HG03196 (cell line): ENCODE measurements at regions not wholly inside any gene's neighbourhood (a gene's known extent, or its start where the extent isn't known, plus 50 kb on each side); places are given as distances from the start of the nearest gene placed in this dataset.
A peak's percentile ranks its signal among the peaks of the same experiment; 100 is the strongest.

ENCODE experiments used
- ATAC-seq: cut with Tn5 transposase; IDR thresholded peaks from one replicate; pipeline ENCODE4 v1.9.1; 2021; ENCODE audit not compliant: unreplicated experiment

DNA sequence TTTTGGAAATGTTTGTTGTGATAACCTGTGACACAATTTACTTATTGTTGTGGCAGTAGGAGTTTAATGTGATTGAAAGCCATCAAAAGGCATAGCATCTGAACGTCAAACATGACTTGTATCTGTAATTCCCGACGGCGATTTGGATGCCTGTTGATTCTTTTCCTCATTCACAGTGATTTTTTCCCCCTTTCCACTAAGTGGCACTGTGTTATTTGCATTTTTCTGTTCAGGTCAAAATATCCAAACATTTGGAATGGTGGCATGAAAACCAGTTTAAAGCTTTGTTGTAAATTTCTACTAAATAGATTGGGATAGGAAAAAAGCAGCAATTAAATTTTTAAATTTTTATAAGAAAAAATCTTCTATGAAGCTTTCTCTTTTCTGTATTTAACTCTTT lies 259.9 kb upstream of the KCNH8 start:
- ATAC-seq = no peak

DNA sequence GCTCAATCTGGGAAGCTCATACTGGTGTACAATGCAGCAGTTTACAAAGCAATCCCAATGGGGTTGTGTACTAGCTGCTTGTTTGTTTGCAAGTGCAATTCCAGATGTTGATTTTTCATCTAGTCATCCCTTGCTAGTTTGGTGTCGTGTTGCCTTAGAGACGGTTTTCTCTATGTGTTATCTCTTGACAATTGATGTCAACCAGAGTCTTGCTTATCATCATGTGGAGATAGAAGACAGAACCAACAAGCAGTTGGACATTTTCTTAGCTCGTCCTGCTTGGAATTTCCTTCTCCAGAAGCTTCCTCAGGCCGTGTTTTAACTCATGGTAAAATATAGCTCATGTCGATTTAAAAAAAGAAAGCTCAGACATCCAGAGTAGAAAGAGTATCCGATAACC lies 262.0 kb upstream of the KCNH8 start:
- ATAC-seq = no peak

DNA sequence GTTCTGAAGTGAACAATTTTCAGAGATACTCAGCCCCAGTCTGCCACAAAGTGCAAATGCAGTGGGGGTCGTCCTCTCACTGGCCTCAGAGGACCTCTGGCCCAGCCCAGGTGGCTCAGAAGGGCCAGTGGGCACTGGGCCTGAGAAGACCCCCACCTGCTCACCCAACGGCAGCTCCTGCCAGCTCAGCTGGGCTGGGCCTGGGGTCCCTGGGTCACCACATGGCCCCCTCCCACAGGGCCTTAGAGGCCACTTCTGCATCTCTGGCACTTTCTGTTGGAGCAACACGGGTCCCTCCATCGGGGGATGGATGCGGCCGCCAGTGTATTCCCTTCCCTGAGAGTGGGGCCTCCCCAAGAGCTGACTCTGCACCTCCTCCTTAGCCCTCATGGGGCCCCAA lies 262.7 kb upstream of the KCNH8 start:
- no peak for ATAC-seq

DNA sequence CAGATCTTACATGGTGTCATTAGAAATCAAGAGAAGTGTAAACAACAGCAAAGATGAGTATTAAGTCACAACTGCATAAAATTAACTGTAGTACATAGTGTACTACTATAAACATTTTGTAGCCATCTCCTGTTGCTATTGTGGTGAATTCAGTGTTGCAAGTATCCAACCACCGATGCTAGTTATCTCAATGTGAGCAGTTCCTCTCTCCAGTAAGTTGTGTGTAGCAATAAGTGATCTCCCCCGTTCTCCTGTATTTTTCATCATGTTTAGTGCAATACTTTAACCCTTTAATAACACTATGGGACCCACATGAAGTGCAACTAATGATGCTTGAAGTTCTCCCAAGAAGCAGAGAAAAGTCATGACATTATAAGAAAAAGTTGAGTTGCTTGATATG lies 264.7 kb upstream of the KCNH8 start:
- ATAC-seq = no peak

DNA sequence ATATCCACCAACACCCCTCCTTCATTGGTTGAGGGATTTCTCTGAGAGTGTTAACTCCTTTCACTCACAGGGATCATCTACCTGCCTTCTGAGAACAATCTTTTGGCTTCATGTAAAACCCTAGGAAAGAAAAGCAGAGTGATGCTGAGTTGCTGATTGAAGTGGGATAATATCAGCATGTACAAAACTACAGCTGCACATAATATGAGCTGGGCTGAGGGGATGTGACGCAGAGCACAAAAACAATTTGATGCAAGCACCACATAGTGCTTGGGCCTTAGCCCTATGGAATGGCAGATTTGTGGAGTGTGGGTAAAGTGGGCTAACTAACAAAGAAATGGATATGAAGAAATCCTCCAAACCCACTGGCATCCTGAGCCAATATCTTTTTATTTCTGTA lies 267.6 kb upstream of the KCNH8 start:
- no peak for ATAC-seq

DNA sequence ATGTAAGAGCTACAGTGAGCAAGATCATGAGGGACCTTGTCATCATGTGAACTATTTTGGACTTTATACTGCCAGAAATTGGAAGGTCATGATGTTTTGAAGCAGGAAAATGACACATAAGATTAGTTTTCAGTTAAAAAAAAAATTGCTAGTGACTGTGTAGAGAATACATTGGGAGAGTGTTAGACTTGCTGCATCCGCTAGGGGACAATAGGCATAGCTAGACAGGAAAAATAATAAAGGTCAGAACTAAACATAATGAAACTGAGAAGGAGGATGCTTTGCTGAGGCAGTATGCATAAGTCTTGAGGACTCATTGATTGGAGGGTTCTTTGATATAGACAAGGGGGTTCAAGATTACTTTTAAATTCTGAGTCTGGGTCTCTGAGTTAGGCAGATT lies 275.8 kb upstream of the KCNH8 start:
- ATAC-seq = no peak

DNA sequence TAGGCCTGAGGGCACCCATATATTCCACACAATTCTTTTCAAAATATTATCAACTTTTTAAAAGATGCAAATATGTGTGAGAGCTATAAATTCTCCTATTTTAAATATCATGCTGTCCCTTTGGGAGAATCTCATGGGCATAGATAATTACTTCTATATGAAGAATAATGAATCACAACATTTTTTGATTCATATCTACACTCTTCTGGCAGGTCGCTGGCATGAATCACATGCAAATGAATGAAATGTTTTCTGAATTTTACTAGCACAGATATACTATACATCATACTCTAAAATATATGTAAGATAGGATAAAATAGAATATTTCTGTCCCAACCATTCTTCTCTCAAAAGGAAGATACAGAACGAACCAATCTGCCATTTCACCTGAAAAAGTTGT lies 277.7 kb upstream of the KCNH8 start:
- no peak for ATAC-seq

DNA sequence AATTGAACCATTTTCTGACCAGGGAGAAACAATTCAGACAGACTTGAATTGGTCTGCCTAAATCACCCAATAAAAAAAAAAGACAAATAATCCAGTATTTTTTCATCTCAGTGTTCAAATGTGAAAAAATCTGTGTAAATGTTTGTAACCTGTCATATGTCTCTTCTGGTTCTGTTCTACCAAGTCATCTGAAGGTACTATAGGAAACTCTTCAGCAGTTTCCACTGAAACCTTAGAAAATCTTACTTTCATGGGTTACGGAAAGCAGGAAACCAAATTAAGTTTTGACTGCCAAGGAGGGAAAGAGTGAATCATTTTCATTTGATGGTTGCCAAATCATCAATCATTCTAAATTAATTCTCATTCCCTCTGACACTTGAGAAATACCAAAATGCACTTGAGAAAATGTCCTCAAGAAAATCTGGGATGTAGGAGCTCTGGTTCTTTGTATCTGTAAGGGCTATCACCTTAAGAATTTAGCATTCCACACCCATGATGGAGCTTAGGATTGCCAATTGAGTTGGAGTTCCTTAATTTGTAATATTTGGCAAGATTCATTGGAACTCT lies 278.2 kb upstream of the KCNH8 start:
- ATAC-seq = no peak

DNA sequence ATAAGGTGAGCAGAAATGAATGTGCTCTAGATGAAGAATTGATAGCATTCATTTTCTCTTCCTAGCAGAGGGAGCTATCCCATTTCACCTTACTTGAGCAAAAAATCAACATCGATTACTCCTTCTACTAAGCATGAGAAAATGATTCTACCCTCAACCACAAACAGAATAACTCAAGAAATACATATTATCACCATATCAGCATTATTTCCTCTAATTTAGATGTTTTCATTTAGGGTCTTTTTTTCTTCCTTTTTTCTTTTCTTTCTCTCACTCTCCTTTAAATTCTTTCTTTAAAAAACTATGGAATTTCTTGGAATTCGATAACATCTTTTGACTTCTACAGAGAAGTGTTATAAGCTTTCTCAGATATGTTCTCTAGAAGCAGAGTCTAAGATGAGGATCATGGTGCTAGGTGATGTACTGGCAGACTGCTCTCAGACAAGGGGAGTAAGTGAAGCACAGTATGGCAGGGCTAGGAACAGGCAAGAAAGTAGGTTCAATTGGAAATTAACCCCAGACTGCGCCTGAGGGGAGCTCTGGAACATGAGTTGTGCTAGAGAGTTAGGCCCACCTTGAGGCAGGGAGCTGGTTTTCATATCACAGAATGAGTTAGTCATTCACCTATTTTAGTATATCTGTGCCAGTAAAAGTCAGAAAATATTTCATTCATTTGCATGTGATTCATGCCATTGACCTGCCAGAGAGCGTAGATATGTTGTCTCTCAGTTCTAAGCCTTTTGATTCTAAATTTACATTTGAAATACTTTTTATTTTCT lies 279.2 kb upstream of the KCNH8 start:
- no peak for ATAC-seq

DNA sequence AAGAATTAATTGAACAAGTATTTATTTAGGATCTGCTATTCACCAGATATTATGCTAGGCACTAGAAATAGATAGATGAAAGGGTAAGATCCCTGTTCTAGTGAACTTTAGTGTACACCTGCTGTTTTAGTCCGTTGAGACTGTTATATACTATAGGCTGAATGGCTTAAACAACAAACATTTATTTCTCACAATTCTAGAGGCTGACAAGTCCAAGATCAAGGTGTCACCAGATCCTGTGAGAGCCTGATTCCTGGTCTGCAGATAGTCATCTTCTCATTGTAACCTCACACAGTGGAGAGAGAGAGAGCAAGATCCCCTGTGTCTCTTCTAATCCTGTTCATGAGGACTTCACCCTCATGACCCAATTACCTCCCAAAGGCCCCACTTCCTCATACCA lies 281.4 kb upstream of the KCNH8 start:
- ATAC-seq = no peak

DNA sequence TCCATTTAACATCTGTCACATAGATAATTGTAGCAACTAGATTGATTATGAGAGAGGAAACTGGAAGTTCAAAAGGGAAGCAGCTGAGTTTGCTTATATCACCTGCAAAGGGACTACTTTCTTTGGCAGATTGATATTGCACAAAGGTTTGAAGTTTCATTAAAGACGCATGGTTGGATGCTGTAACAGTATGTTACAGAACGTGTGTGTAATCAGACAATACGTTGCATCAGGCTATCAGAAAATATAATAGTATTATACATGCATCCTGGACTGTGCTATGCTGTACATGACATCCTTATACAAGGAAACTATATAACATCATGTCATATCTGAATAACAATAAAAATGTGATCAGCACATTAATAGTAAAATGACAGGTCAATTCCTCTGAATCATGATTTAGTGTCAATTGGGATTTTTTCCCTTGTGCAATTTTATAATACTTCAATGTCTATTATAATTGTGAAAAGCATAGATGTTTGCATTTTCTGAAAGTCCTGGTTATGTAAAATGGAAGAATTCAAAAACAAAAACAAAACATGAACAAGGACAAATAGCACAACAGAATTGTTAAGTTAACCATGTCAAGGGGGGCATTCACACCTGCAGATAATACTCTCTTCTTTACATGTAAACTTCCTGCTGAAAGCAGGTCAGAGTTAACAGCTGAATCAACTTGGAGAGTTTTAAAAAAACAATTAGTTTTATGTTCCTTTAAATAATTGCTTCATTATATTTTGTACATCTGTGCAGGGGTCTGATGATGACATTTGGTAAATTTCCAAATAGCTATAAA lies 283.2 kb upstream of the KCNH8 start:
- no peak for ATAC-seq

DNA sequence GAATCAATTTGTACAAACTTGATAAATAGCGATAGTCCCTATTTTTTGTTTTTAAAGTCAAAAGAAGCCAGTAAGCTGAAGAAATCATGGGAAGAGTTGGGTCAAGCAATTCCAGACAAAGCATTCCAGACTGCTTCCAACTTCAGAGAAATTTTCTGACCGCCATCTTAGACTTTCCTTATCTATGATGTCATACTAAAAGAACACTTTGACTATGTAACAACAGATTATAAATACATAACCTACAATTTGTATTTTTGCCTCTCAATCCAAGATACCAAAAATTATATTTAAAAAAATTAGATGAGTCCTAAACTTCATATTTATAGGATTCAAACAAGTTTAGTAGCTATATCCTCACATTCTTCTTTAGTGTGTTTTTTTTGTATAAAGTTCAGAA lies 286.2 kb upstream of the KCNH8 start:
- no peak for ATAC-seq

DNA sequence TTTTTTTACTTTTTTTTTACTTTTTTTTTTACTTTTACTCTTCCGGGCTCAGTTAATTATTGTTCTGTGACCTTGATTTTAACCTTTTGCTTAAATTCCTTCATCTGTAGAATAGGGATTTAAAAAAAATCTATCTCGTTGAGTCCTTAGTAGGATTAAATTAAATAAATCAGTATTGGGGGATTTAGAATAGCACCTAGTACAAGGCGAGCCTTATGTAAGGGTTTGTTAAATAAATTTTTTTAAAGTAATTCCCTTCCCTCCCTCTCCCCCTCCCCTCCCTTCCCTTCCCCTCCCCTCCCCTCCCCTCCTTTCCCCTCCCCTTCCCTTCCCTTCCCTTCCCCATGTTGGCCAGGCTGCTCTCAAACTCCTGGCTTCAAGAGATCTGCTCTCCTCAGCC lies 287.2 kb upstream of the KCNH8 start:
- no peak for ATAC-seq

DNA sequence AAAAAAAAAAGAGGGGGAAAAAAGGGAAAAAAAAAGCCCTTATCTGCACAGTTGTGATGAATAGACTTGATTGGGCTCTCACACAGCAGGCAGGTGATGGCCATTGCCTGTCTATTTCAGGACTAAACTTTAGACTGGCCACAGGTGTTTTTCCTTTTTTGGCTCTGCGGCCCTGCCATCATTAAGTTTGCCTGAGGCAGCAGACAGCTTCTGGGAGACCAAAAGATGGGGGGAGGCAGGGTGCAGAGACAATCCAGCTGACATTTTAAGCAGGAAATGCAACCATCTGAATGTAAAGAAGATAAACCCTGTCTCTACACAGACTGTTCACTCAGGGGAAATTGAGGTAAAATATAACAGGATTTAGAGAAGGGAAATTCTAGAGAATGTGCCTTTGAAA lies 295.0 kb upstream of the KCNH8 start:
- no peak for ATAC-seq

DNA sequence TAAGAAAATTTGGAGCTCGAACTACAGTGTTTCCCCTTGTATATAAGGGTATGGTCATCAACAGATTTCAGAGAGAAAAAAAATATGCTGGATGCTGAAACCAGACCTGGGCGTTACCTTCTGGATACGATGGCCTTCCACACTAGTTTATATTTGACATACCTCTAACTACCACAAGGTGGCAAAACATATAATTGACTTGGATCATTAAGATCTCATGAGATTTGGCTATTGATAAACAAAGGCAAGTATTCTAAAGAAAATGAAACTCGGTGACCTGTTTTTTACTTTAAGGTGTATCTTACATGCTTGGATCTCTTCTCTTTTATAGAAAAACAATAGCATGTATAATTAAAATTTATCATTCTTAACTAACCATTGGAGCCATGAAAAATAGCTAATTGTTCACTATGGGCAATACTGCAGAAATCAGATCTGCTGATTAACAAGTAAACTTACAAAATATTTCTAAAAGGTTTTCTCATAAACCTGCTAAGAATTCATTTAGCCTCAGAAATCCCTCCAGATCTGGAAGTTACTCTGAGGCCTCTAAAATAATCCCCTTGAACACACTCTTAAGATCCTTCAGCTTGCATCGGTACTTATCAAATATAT lies 300.6 kb upstream of the KCNH8 start:
- ATAC-seq = peak; percentile 69

DNA sequence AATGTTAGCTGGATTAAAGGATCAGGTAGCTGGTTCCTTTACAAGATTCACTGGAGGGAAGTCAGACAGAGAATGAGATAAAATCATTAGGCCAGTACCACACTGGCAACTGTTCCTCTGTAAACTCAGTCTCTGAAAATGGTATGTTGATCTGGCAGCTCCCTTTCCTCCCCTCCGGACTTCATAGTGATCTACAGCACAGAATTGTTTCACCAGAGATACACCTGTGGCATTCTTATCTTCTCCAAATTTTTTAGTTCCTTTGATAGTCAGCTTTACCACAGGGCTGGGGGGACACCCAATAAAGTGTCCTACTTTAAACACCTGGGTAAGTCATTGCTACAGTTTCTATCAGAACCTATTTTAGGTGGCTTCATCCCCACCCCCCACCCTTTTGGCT lies 304.3 kb upstream of the KCNH8 start:
- no peak for ATAC-seq

DNA sequence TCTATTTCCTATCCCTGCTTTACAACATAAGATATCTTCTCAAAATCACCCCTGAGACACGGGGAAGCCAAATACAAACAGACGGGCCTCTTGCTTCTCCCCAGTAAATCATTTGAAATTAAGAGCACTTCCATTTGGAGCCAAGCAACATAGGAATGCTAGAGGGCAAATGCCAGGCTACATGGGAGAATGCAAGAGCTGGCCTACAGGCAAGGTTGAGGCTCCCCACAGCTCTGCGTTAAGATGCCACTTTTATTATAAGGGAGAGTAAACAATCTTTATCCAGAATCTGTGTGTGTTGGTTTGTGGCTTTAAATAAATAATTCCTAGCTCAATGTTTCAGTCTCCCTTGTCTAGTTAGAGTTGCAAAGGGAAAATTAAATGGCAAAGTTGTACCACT lies 305.1 kb upstream of the KCNH8 start:
- no peak for ATAC-seq

DNA sequence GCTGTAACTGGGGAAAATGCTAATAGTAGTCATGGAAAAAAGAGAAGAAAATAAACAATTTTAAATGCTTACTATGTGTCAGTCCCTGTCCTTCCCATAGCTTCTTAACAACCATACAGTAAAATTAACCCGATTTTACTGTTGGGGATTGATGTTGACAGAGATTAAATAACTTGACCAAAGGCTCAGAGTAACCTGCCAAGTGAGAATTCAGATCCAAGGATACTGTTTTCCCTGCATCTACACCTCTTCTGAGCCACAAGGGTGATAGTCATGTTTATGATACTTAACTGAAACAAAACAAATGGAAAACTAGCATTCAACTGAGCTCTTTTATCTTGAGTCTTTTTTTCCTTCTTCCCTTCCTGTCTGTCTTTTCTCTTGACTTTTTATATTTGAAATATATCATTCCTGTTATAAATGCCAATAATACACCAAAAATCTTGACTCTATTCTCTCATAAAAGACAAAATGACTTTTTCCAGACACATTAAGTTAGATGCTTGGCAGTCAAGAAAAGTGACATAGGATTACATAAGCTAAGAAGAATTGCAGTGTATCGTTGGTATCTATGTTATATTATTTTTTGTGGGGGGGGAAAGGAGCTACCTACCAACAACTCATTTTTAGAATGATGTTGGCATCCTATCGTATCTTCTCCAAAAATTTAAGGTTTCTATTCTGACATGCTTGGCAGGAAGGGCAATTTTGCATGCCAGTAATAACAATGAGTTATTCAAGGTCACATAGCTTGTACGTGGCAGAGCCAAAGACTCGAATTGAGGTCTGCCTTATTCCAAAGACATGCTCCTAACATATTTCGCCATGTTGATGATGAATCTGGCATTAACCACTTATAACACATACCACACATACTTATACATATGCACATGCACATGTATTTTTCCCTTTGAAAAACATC lies 306.6 kb upstream of the KCNH8 start:
- ATAC-seq = no peak

DNA sequence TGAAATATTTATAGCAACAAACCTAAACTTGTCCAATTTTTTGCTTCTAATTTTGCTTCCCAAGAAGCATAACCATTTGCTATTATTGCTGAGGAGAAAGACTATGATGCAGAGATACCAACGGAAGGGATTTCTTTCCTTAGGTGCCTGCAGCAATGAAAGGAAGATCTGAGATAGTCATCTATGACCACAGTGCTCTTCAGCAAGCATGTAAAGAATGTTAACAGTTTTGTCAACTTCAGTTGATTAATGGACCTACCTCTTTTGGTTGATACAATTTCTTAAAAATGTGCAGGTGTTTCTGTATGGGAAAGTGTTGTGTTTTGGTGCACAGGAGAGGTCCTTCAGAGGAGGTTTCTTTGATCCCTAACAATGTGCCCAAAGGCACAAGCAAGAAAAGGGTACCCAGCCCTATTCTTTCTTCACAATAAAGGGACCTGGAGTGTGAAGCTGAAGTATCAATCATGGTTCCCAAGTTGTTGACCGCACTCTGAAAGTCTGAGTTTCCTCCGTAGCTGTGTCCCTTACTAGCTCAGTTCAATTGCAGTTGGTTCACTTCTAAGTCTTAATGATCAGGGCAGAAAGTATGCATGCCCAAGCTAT lies 307.7 kb upstream of the KCNH8 start:
- no peak for ATAC-seq

DNA sequence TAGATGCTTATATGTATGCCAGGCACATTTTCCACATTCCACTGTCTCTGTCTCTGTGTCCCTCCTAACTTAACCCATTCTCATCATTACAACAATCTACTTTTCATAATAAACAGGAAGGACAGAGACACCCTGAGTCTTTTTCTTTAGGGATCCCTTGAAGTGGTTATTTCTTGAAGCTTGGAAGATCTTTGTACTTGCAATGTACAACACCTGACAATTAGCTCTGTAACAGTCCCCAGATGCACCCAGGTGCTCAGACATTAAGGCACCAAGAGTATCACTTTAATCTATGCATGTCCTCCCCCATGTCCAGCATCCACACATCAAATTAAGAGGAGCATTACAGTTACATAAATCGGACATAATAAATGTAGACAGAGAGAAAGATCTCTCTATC lies 309.6 kb upstream of the KCNH8 start:
- ATAC-seq = no peak
